HG03280 (cell line): ENCODE measurements at regions not wholly inside any gene's neighbourhood (a gene's known extent, or its start where the extent isn't known, plus 50 kb on each side); places are given as distances from the start of the nearest gene placed in this dataset.
"Not testable (repeated sequence)": the region's sequence is repeated elsewhere in the genome, so short reads cannot be mapped to it uniquely, and the experiment has no call there.

Source experiments
- ATAC-seq: cut with Tn5 transposase; IDR thresholded peaks from one replicate; pipeline ENCODE4 v1.9.1; 2021; ENCODE audit warnings: mild to moderate bottlenecking, moderate library complexity; ENCODE audit not compliant: unreplicated experiment

- no peak for ATAC-seq
Observed at GRCh38 chr11:123344790-123345357, 85.2 kb upstream of the GRAMD1B start.

DNA sequence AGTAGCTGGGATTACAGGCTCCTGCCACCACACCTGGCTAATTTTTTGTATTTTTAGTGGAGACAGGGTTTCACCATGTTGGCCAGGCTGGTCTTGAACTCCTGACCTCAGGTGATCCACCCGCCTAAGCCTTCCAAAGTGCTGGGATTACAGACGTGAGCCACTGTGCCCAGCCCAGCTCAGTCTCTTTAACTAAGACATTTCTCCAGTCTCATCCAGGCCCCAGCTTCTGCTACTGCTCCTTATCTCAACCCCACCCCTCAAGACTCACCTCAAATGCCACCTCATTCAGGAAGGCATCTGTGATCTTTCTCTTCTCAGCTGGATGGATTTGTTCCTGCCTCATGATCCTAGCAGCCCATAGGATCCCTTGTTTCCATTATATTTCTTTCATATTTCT is 85.9 kb upstream of the GRAMD1B start:
- not testable (repeated sequence) for ATAC-seq

- ATAC-seq: no peak
Observed at GRCh38 chr11:123338997-123339752, 90.9 kb upstream of the GRAMD1B start.

DNA sequence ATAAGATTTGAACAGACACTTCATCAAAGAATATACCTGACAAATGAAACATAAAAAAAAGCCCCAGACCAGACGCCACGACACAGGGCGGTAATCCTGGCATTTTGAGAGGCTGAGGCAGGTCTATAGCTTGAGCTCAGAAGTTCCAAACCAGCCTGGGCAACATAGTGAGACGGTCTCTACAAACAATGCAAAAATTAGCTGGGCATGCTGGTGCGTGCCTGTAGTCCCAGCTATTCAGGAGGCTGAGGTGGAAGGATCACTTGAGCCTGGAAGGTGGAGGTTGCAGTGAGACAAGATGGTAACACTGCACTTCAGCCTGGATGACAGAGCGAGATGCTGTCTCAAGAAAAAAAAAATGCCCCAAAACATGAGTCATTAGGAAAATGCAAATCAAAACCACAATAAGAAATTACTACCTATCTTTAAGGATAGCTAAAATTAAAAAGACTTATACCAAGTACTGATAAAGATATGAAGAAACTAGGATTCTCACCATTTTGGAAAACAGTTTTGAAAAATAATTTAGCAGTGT is 91.7 kb upstream of the GRAMD1B start:
- ATAC-seq: no peak

DNA sequence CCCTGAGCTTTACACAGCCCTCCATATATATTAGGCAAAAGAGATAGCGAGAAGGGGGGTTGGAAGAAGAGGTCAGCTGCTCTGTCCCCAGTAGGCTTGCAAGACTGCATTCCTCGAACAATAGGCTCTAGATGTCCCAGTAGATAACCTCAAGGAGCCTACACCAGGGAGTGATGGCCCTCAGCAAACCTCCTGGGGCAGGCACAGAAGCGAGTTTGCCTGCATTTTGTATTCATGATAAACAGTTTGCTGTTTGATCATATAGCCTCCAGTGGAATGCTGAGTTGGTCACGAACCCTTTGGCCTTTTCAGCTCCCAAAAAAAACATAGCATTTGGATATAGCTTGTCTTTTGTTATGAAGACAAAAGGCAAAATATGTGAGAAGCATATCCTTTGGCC is 95.1 kb upstream of the GRAMD1B start:
- ATAC-seq: no peak

DNA sequence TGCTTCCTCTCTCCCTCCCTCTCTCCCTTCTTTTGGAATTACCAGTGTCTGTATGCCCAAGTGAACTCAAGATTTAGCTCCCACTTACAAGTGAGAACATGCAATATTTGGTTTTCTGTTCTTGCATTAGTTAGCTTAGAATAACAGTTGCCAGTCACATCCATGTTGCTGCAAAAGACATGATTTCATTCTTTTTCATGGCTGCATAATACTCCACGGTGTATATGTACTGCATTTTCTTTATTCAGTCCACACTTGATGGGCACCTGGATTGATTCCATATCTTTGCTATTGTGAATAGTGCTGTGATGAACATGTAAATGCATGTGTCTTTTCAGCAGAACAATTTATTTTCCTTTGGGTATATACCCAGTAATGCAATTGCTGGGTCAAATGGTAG is 97.5 kb upstream of the GRAMD1B start:
- ATAC-seq: not testable (repeated sequence)

- no peak for ATAC-seq
Observed at GRCh38 chr11:123330948-123331347, 99.1 kb upstream of the GRAMD1B start.

- ATAC-seq: no peak
Observed at GRCh38 chr11:123330471-123330870, 99.6 kb upstream of the GRAMD1B start.

DNA sequence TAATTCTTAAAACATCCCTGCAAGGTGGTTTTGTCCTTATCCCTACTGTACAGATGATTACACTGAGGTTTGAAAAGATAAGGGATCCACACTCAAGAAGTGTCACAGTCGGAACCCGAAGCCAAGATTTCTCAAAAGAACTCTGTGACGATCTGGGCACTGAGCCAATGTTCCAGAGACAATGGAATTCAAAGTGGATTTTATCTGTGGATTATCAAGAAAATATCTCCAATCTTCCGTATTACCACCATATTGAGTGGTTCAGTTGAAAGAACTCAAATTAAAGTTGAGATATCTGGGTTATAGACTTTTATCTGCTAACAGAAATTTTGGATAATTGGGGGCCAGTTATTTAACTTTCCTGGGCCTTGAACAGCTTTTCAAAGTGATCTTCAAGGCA is 100.0 kb upstream of the GRAMD1B start:
- no peak for ATAC-seq

GRCh38 chr11:123328281-123328867 is 101.7 kb upstream of the GRAMD1B start:
- no peak for ATAC-seq

DNA sequence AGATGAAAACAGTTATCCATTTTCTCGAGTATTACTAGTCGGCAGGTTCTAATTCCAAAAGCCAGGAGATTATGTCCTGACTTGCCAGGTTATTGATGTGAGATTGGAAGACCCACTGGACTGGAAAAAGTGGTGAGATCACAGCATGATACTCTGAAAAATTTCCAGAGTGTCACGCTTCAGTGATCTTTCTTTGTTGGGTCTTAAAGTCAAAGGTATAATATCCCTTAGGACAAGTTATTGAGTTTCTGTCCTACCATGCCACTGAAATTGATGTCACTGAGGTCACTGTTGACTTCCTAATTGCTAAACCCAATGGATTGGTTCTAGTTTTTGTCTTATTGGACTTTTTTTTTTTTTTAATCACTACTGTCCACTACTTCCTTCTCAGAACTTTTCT is 104.5 kb upstream of the GRAMD1B start:
- no peak for ATAC-seq

- ATAC-seq: no peak
Observed at GRCh38 chr11:123323568-123323967, 106.5 kb upstream of the GRAMD1B start.

GRCh38 chr11:123321636-123322035 is 108.4 kb upstream of the GRAMD1B start:
- no peak for ATAC-seq

GRCh38 chr11:123318623-123319022 is 111.4 kb upstream of the GRAMD1B start:
- ATAC-seq: no peak

DNA sequence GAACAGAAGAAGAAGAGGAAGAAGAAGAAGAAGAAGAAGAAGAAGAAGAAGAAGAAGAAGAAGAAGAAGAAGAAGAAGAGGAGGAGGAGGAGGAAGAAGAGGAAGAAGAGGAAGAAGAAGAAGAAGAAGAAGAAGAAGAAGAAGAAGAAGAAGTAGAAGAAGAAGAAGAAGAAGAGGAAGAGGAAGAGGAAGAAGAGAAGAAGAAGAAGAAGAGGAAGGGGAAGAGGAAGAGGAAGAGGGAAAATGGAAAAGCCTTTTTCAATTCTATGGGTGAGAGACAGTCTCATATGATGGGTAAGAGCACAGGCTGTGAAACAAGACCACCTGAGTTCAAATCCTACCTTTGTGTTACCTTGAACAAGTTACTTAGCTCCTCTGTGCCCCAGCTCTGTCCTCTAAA is 111.9 kb upstream of the GRAMD1B start:
- ATAC-seq: not testable (repeated sequence)

- no peak for ATAC-seq
Observed at GRCh38 chr11:123316003-123316402, 114.1 kb upstream of the GRAMD1B start.

DNA sequence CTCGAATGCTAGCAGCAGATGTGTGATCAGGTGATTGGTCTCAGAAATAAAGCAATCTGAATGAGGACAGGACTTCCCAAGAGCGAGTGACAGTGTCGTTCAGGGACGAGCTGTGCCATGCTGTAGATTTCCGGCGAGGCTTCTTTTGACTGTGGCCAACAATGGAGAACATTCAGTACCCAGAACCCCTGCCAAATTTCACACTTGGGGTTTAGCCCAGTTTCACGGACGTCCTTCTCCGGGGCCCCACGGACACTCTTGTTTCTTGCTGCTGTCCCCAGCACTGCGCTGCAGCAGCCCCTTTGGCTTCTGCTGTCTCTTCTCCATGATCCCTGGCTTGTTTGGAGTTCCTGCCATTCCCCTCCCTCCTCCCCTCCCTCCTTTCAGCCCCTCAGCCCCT is 115.1 kb upstream of the GRAMD1B start:
- ATAC-seq: no peak

- no peak for ATAC-seq
Observed at GRCh38 chr11:123313262-123313661, 116.8 kb upstream of the GRAMD1B start.

DNA sequence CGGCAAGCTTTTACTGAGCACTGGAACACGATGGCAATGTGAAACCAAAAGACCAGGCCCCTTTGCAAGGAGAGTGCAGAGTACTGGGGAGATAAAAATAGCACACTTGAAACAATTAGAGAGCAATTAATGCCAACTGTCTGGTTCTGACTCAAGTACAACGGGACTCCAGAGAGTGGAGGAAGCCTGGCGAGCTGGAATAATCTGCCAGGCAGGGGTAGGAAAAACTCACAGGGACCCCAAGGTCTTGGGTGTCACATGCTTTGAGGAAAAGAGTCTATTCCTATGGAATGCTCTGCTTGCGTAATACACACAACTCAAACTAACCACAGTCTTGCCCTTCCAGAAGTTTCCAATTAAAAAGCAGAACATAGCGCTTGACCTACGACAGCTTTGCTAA is 113.0 kb upstream of the CLMP start:
- no peak for ATAC-seq

DNA sequence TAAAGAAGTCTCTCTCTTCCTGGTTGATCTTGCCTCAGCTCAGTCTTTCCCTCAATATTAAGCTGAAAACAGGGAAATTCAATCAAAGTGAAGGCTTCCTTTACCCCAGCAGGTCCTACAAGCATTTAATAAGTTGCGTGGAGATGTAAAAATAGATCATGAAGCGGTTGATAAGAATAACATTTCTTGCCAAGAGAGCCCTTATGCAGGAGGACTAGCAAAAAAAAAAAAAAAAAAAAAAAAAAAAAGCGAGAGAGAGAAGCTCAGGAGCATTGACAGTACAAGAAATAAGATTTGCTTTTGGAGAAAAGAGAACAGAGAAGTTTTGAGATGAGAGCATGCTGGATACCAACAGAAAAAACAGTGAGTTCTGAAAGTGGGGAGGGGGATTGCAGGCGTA is 112.2 kb upstream of the CLMP start:
- no peak for ATAC-seq

DNA sequence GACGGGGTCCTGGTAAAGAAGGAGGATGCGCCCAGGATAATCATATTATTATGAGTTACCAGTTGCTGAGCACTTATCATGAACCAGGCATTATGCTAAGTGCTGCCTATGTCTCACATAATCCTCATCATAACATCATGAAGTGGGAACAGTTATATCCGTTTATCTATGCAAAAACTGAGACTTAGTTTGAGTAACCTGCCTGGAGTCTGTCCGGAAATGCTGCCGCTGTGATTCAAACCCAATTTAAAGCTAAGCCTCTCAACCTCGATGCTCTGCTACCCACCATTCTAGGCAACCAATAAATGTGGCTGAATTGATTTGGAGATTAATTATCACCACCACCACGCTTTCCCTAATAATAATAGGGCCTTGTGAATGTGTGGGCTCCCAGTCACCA is 111.5 kb upstream of the CLMP start:
- ATAC-seq: no peak
